ENCODE measurements at regions not wholly inside any gene's neighbourhood (a gene's known extent, or its start where the extent isn't known, plus 50 kb on each side); places are given as distances from the start of the nearest gene placed in this dataset.

DNA sequence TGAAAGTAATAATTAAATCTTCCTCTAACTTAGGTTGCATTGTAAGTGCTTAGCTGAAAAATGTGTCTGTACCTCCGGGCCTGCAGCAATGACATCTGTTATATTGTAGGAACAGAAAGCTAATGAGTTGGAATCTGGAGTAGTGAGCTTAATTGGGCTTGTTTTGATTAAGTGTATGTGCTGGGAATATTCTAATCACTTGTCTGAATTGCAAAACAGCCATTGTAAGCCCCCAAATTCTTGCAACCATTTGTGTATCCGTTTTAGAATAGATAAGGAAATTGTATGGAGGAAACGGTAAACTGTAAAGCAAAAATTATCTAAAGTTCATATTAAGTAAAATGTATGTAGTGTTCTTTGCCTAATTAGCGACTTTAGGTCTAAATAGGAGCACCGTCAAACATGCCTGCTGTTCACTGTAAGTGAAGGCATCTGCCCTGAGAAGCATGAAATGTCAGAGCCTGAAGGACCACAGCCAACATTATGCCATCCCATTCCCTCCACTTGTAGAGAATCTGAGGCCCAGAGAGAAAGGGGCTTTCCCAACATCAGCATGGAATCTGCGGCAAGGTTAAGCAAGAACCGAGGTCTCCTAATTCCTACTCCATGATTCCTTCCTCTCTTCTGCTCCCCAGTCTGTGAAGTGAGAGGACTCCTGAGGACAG, 466.4 kb downstream of the TDRD15 start:
- Histone ChIP-seq H3K27me3 (no peaks in the 10 kb centered on the region), H3K27ac (no peak overlapping the region), H3K4me1 (ENCODE audit: insufficient read depth) (no peaks in the 10 kb centered on the region), H3K36me3 (no peaks in the 10 kb centered on the region), H3K4me3 (no peak overlapping the region), H3K9me3 (no peaks in the 10 kb centered on the region)
- TF ChIP-seq, protein P1, sequence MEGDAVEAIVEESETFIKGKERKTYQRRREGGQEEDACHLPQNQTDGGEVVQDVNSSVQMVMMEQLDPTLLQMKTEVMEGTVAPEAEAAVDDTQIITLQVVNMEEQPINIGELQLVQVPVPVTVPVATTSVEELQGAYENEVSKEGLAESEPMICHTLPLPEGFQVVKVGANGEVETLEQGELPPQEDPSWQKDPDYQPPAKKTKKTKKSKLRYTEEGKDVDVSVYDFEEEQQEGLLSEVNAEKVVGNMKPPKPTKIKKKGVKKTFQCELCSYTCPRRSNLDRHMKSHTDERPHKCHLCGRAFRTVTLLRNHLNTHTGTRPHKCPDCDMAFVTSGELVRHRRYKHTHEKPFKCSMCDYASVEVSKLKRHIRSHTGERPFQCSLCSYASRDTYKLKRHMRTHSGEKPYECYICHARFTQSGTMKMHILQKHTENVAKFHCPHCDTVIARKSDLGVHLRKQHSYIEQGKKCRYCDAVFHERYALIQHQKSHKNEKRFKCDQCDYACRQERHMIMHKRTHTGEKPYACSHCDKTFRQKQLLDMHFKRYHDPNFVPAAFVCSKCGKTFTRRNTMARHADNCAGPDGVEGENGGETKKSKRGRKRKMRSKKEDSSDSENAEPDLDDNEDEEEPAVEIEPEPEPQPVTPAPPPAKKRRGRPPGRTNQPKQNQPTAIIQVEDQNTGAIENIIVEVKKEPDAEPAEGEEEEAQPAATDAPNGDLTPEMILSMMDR (IDR thresholded peaks at IDR 0.05): no peak
- TF ChIP-seq POLR2A (IDR thresholded peaks at IDR 0.05) (no peak), EP300 (IDR thresholded peaks at IDR 0.05) (no peak)
- WGBS, 3 donors: 75 to 78% (median 78%) methylated on average over 7 of the region's 7 CpGs
- intact Hi-C loops (cut with DNase I): no loop called here
- DNase-seq: no peak

DNA sequence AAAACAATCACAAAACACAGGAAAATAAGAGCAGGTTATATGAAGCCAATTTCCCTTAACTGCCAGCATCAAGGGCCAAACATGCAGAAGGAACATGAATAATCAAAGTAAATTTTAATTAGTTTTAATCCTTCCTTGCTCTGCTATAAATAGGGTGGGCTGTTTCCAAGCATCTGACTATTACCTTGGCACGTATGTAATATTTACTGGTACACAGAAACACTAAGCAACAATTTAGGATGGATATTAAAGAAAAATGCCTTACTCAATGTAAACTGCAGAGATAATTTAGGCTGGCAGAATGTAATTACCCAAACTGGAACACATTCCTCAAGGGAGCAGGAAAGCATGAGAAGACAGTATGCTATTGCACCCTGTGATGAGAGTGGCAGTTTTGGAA, 468.2 kb downstream of the TDRD15 start:
- Histone ChIP-seq H3K4me3 (no peak overlapping the region), H3K4me1 (ENCODE audit: insufficient read depth) (no peaks in the 10 kb centered on the region), H3K27me3 (no peaks in the 10 kb centered on the region), H3K9me3 (no peaks in the 10 kb centered on the region), H3K27ac (no peak overlapping the region), H3K36me3 (no peaks in the 10 kb centered on the region)
- no peak for DNase-seq
- TF ChIP-seq, protein P1 (IDR thresholded peaks at IDR 0.05): no peak
- TF ChIP-seq EP300 (IDR thresholded peaks at IDR 0.05) (no peak), POLR2A (IDR thresholded peaks at IDR 0.05) (no peak)
- intact Hi-C loops (cut with DNase I): no loop called here
- WGBS, 3 donors: 65 to 76% (median 71%) methylated on average over 1 of the region's 1 CpG

DNA sequence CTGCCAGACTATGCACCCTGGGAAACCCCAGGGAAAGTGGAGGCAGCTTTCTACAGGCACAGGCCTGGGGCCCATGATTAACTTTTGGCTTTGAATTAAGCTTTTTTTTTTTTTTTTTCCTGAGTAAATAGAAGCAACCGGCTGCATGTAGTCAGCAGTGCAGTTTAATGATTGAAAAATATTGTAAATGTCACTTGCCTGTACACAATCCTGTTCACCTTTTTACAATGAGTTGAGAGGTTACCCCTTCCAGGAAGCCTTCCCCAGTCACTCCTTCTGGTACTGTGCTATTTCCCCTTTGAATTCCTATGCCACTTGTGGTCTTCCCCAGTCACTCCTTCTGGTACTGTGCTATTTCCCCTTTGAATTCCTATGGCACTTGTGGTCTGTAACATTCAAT, 475.6 kb downstream of the TDRD15 start:
- H3K9me3 ChIP-seq: no peaks in the 10 kb centered on the region
- H3K36me3 ChIP-seq: no peaks in the 10 kb centered on the region
- TF ChIP-seq, protein P1 (IDR thresholded peaks at IDR 0.05): no peak
- TF ChIP-seq POLR2A (IDR thresholded peaks at IDR 0.05) (no peak), EP300 (IDR thresholded peaks at IDR 0.05) (no peak)
- intact Hi-C loops (cut with DNase I): no loop called here
- no peak overlapping the region for H3K4me3 ChIP-seq
- 14 to 34% (median 21%) methylated on average over 1 of the region's 1 CpG for WGBS, 3 donors
- no peaks in the 10 kb centered on the region for H3K27me3 ChIP-seq
- no peak for DNase-seq
- no peaks in the 10 kb centered on the region for H3K4me1 ChIP-seq (ENCODE audit: insufficient read depth)
- H3K27ac ChIP-seq: no peak overlapping the region

DNA sequence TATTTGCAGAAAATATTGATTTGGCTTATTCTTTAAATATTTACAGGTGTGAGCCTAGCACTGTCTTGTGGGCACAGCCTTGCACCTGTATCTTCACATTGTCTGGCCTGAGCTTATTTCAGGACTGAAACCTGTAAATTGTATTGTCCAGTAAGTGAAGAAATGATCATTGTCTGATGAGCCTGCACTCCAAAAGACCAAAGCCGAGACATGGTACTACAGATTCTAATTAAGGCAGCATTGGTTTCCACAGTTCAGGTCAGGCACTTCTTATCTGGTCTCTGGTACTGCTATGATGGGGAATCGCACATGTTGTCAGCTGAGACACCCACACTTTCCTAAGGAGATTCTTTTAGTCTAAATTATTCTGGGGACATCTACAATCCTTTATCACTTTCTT, 479.0 kb downstream of the TDRD15 start:
- Histone ChIP-seq H3K27ac (no peak overlapping the region), H3K27me3 (no peaks in the 10 kb centered on the region), H3K4me3 (no peak overlapping the region), H3K36me3 (no peaks in the 10 kb centered on the region), H3K9me3 (no peaks in the 10 kb centered on the region), H3K4me1 (ENCODE audit: insufficient read depth) (no peaks in the 10 kb centered on the region)
- no peak for TF ChIP-seq POLR2A (IDR thresholded peaks at IDR 0.05)
- TF ChIP-seq EP300 (IDR thresholded peaks at IDR 0.05): no peak
- TF ChIP-seq, protein P1 (IDR thresholded peaks at IDR 0.05): no peak
- intact Hi-C loops (cut with DNase I): no loop called here
- no peak for DNase-seq
- WGBS, 3 donors: 88 to 93% (median 90%) methylated on average over 2 of the region's 2 CpGs

Data from ovary (tissue), 7 donors.